NCI-H1930 (cell line): ENCODE measurements at regions not wholly inside any gene's neighbourhood (a gene's known extent, or its start where the extent isn't known, plus 50 kb on each side); places are given as distances from the start of the nearest gene placed in this dataset.

Experiments used
- DNase-seq, 2 experiments: peaks; one replicate each; lab custom pipeline; 2025; lab: John Stamatoyannopoulos, UW

DNA sequence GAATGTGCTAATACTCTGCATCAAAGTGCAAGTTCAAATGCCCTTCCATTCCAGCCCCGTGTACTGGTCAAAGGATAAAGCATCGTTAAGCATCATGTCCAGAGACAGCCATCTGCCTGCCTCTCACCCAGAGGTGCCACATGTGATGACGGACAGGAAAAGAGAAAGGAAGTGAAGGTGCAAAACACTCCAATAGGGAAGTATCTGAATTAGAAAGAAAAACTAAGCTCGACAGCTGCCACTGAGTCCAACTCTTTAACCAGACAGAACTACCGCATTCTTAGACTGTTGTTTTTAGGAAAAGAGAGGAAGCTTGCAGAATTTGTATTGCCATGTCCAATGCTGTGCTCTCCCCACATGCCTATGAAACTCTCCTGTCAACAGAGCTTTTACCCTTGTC is 465.0 kb upstream of the SOX5 start:
- DNase-seq: no peak

DNA sequence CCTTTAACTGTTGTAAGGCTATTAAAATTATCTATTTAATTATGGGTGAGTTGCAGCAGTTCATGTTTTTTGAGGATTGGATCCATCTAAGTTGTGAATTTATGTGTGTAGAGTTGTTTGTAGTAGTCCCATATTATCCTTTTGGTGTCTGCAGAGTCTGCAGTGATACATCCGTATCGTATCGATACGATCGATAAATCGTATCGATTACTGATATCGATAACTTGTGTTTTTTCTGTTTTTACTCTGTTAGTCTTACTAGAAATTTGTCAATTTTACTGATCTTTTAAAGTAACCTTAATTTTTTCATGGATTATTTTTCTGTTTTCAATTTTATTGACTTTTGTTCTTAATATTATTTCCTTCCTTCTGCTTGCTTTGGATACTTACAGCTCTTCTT is 462.5 kb upstream of the SOX5 start:
- no peak for DNase-seq

DNA sequence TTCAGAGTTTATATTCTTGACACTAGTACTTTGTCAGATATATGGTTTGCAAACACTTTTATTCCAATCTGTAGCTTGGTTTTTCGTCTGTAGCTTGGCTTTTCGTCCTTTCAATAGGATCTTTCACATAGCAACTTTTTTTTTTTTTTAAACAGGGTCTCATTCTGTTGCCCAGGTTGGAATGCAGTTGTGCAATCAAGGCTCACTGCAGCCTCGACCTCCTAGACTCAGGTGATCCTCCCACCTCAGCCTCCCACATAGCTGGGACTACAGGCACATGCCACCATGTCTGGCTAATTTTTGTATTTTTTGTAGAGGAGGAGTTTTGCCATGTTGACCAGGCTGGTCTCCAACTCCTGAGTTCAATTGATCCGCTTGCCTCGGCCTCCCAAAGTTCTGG is 460.4 kb upstream of the SOX5 start:
- no peak for DNase-seq

DNA sequence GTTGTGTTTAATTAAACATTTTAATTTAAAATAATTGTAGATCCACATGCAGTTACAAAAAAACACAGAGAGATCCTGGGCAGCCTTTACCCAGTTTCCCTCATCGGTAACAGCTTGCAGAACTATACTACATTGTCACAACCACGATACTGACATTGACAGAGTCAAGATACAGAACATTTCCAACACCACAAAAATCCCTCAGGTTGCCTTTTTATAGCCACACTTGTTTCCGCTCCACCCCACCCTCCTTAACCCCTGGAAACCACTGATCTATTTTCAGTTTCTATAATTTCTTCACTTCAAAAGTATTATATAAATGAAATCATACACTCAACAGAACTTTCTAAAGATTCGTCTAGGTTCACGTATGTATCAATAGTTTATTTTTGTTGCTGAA is 458.8 kb upstream of the SOX5 start:
- DNase-seq: no peak

DNA sequence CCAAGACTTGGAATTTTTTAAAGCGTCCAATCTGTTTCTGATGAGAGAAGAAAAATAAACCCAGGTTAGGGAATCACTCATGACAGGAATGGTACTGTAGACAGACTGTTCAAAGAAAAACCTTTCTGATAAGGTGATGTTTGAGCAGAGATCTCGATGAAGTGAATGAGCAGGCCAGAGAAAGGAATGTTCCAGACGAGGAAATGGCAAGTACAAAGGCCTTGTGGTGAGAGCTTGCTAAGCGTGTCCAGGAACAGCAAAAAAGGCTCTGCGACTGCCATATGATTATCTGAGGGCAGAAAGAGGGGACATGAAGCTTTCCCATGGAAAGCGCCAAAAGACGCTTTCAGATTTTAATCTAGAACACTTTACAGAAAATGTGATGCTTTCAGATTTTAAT is 458.4 kb upstream of the SOX5 start:
- no peak for DNase-seq

DNA sequence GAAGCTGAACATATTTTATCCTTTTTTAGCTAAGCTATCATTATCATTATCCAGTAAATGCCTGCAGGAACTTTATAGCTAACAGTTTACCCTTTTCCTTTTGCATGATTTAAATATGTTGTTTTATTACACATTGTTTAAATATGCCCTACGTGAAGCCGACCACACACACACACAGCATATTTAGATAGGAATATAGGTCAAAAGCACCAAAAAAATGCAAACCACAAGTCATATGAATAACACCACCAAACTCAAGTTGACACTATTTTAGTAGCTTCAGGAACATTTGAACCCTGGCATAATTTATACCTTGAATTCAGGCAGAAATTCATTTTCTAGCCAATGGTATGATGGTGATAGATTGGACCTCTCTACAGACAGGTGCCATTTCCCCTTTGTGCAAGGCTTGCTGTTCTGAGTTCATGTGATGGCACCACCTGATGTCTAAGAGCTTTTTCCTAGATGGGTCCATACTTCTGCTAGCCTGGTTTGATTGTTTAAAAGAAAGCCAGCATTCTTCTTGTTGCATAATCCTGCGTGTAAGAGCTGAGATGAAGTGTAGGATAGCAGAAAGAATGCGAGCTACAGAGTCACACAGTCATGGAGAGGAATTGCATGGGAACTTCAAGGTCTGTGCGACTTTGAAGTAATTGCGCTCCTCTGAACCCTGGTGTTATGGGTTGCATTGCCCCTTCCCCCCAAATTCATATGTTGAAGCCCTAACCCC is 454.8 kb upstream of the SOX5 start:
- no peak for DNase-seq

DNA sequence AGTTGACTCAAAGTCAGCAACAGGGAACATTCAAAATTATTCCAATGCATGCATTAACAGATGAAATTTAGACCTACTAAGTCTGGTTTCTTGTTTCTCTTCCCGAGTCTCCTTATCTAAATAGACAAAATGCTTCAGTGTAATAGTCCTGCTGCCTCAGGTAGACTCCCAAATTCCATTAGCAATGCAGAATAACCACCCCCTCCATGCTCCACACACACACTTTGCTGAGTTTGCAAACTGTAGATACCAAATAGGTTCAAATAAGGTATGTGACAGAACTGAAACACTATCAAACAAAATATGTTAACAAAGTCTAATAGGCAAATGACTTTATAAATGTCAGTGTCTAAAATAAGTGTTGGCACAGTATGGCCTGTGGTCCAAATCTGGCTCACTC is 451.1 kb upstream of the SOX5 start:
- DNase-seq: no peak

DNA sequence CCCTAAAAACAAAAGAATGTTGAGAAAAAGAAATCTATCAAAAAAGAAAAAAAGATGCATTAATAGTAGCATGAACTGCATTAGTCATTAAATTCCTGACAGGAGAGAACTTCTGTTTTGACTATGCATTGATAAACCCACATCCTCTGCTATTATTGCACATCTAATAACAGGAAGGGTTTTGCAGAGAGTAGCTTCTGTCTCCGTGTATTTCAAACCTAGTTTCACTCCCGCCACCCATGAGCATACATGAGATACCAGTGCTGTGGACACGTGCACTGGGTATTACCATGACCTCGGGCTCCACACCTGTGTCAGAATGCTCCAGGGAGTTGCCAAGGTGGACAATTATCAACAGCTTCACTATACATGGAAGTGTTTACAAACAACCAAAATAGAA is 449.1 kb upstream of the SOX5 start:
- no peak for DNase-seq

DNA sequence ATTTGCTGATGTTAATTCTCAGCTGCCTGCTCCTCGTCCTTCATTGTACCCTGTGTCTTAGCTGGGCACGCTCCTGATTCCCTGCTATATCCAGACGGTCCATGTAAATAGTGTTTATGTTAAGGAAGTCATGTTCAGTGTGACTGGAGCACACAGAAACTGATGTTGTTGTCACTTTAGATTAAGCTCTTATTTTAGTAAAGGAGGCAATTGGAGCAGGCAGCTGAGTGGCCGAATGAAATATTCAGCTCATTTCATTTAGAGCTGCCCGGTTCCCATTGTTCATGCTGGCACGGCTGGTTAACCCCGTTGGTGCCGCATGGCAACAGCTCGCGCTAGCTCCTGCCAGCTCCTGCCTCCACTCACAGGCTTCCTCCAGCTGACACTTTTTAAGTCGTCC is 446.8 kb upstream of the SOX5 start:
- DNase-seq: no peak

DNA sequence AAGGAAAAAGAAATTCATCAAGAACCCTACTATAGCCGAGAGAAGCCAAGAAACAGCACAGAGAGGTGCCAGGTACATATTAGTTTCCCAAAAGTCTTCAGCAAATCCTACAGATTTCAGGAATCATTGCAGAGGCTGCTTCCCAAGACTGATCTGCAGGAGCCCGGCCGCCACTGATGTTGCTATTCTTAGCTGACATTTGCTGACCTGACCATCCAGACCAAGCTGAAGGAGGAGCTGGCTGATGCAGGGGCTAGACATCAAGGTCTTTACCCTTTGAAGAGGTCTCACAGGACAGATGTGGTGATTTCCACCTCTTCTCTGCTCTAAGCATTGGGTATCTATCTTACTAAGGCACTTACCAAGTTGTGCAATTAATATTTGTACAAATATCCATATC is 444.8 kb upstream of the SOX5 start:
- no peak for DNase-seq

DNA sequence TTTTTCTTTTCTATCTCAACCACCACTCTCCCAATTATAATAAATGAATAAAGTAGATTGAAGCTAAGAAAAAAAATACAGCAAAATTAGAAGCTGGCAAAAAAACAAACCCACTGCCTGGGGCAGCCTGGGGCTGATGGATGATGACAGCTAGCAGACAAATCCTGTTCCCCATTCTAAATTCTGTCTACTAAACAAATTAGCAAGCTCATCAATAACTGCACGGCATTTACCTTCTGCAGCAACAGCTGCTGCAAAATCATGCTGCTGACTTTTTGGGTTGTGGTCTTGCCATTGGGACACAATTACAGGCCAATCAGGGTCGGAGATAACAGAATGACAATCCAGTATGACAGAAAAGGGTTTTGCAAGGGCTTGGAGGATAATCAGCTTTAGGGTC is 443.6 kb upstream of the SOX5 start:
- no peak for DNase-seq

DNA sequence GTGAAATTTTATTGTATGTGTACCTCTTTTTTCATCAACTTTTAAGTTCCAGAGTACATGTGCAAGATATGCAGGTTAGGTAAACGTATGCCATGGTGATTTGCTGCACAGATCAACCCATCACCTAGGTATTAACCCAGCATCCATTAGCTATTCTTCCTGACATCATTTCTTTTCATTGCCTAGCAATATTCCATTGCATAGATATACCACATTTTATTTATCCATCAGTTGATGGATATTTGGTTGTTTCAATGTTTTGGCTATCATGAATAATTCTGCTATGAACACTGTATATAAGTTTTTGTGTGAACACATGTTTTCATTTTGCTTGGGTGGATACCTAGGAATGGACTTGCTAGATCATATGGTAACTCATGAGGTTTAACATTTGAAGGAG is 439.9 kb upstream of the SOX5 start:
- no peak for DNase-seq

DNA sequence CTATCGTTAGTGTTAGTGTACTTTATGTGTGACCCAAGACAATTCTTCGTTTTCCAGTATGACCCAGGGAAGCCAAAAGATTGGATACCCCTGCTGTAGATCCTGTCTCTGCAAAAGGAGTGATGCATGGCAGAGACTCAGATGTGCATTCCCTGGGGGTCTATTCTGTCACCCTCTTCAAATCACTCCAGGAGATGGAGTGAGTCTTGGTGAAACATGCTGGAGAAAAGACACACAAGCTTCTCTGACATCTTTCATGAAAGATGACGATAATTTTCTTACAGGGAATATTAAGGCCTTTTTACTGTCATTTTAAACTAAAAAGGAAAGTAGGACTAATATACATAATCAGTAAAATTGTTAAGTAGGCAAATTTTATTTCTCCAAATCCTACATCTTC is 437.9 kb upstream of the SOX5 start:
- no peak for DNase-seq

DNA sequence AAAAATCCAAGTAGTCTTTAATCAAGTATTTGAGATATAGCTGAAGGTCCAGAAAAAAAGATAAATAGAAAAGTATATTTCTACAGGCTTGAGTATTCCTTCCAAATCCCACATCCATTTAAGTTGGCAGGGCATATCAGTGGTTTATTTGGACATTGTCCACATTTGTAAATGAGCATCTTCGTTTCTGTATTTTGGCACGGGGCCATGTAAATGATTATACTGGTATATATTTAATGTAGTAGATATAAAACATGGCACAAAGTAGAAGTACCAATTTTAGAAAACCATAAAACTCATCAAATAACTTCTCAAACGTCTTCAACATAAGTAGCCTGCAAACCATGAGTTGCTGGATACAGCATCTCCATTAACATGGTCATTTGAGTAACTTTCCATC is 437.4 kb upstream of the SOX5 start:
- DNase-seq: no peak

DNA sequence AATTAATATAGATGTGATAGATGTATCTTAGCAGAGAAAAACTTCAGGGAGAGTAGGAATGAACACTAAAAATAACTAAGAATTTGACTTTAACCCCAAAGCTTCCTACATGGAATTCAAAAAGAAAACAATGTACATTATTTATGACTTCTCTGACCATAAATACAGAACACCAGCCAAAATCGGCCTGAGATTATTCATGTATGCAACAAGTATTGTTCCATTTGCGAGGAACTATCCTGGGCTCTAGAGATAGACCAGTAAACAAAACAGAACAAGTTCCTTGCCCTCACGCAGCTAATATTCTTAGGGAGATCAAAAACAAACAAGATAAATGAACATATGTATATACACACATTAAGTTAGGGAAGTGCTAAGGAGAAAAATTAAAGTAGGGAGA is 432.3 kb upstream of the SOX5 start:
- DNase-seq: no peak

DNA sequence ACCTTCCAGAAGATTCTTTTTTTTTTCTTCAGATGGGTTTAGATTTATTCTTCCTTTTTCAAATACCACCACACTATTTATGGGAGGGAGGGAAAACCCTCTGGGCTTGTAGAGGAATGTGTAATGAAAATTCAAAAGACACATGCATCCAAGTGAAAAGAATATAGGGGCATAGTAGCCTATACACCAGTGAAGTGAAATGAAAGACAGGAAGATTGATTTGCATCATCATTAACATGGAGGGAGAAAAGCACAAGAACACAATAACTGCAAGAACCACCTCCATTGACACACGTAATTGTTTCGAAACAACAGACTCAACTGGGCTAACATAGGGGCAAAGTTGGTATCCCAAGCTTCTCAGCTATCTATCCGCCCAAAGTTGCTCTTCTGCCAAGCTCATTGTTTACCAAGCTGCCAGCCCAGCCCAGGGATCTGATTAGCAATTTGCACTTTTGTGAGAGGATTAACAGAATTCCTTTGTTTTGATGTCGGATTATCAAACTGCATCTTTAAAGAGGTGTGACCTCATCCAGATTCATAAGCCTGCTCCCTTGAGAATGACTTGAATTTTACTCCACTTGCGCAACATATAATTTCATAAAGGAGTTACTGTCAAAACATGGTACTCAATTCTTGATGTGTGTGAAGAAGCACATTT is 430.5 kb upstream of the SOX5 start:
- no peak for DNase-seq

DNA sequence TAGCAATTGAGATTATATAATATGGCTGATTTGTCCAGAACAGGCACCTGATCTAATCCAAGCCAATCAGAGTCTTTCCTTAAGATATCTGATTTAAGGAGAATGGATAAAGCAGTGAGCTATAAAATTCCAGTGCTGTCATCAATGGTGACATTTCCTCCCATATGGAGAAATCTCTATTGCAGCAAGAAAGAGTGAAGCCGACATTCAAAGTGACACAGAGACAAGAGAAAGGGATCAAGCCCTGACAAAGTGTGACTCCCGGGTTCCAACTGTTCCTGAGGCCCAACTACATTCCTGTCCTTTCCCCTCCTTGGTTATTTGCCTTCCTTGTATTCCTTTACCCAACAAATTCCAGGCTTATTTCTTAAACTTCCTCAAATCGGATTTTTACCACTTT is 430.0 kb upstream of the SOX5 start:
- DNase-seq: no peak

DNA sequence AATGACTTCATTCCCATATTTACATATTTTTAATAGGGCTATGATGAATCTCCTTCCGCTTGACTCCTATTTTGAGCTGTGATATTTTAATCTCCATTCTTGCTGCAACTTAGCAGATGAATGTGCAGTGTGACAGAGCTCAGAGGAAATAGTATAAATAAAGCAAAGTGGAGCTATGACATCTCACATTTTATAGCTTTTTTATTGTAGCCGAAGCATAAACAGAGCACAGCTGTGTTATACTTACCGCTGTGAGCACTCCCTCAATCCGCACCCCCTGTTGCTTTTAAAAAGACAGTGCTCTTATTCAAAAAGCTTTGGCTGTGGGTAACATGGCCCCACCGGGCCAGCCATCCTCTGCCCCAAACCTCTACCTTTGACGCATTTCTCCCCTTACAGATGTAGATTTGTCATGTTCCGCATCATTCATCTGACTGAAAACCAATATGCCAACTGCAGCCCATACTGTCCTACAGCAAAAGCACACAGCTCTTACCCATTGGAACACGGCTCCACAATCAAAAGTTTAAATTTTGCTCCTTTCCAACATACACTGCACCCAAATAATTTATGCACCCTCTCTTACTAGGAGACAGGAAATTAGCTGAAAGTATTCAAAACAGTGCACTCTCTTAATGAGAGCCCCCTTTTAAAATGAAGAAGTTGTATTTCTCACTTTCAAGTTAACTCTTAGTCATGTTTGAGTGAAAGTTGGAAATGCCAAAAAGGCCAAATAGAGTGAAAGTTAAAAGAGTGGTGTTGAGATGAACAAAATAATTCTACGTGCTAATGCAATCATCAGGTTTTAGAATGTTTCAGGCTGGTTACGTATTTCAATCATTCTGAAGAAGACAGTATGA is 429.3 kb upstream of the SOX5 start:
- no peak for DNase-seq

DNA sequence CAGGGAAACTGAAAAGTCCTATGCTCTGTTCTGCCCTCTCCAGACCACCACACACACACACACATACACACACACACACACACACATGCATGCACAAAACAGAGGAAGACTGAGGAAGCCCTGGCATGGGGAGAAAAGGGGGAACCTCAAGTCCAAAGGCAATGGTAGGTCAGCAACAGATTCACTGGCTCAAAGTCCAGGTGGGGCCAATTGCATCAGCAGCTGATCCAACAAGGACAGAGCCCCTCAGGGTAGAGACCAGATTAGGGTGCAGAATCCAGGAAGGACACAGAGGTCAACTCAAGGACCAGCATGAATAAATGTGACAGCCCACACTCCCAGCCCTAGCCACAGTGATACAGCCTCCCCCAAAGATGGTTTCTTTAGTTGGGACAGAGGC is 425.0 kb upstream of the SOX5 start:
- no peak for DNase-seq

DNA sequence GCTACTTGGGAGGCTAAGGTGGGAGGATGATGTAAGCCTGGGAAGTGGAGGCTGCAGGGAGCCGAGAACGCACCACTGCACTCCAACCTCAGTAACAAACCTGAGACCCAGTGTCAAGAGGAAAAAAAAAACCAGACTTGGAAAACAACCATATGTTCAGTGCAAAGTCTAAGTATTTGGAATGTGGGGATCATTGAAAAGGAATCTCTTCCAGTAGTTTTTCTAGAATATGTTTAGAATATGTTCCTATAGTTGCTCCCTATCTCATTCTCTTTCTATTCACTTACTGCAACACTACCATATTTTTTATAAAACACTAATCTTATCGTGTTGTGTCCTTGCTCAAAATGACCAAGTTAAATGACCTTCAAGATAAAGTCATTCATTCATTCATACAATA is 423.5 kb upstream of the SOX5 start:
- DNase-seq: no peak

DNA sequence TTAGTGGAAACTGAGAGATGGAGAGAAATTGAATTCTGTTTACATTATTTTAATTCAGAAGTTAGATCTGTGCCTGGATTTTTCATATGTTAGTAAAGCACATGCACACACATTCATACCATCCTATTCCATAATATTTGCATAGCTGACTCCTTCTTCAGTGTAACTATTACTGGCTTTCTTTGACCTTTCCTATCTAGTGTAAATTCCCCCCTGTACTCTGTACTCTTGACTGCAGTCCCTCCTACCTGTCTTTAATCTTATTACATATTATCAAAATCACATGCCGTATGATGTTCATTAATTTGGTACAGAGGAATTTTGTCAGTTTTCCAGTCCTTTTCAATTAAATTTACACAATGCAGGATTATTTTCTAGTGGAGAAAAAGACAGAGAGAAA is 417.0 kb upstream of the SOX5 start:
- DNase-seq: no peak

DNA sequence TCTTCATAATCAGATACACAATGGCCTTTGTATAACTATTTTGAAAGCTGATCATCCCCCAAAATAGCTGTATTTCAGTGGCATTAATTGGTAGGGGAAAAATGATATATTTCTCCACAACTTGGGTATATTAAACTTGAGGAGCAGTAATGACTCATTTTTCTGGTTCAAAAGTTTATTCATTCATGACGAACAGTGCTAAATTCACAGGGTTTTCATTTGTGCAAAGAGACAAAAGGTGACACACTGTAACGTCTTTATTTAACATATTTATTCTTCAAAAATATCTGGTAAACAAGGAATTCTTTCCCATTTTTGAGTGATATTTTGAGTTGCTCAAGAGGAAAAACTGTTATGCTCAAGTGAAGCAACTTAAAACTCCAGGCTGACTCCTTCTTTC is 415.5 kb upstream of the SOX5 start:
- DNase-seq: no peak

DNA sequence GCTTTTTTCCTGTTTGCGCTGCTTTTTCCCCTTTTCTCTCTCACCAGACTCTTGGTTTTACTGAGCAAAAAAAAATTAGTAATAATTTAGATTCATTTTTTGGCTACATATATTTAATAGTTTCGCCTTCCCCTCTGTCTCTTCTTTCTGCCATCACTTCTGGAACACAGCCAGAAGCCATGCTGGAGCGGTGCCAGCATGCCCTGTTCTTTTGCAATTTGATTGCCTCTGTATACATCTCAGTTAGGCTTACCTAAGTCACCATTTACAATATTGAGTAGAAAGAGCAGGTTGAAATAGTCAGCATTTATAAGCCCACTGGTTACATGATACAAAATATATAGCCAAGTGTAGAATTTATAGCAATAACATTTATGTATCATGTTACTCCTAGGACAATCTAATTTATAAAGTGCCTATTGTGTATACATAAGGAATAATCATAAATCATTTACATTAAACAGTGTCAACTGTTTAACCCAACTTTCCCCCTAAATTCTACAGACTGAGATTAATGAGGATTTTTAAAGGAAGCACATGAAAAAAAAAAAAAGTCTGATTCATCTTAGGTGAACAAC is 413.8 kb upstream of the SOX5 start:
- DNase-seq: no peak
